SK-N-SH treated with all-trans-retinoic acid at 6 μM for 48 hours (cell line): ENCODE measurements at regions not wholly inside any gene's neighbourhood (a gene's known extent, or its start where the extent isn't known, plus 50 kb on each side); places are given as distances from the start of the nearest gene placed in this dataset.
"Not testable (repeated sequence)": the region's sequence is repeated elsewhere in the genome, so short reads cannot be mapped to it uniquely, and the experiment has no call there.

Source experiments
- ATAC-seq: fragments of 200-7000 bp; cut with Tn5 transposase; 3 replicates; pipeline ENCODE4 v1.9.1; 2020; ENCODE audit warnings: mild to moderate bottlenecking, moderate library complexity
- ARNTL ChIP-seq: fragments of 450-650 bp; formaldehyde crosslinking; IDR thresholded peaks from 2 replicates; pipeline ENCODE4 v1.5.0; 2020; ENCODE audit warnings: low read depth, mild to moderate bottlenecking, moderate library complexity, borderline replicate concordance
- BACH2 ChIP-seq: fragments of 250-450 bp; sonication (Bioruptor Pico); IDR thresholded peaks from 2 replicates; pipeline ENCODE4 v1.9.0; 2021; ENCODE audit warnings: mild to moderate bottlenecking, borderline replicate concordance
- CREB5 ChIP-seq: fragments of 250-450 bp; sonication (Bioruptor Pico); IDR thresholded peaks from 2 replicates; pipeline ENCODE4 v1.5.1; 2020; ENCODE audit warnings: low read depth, mild to moderate bottlenecking, moderate library complexity
- CSDC2 ChIP-seq: fragments of 250-450 bp; sonication (Bioruptor Pico); IDR thresholded peaks from 2 replicates; pipeline ENCODE4 v1.5.0; 2020; ENCODE audit warnings: mild to moderate bottlenecking, moderate library complexity
- CSRNP3 ChIP-seq: fragments of 250-450 bp; sonication (Bioruptor Pico); IDR thresholded peaks from 2 replicates; pipeline ENCODE4 v1.5.1; 2021; ENCODE audit warnings: mild to moderate bottlenecking, moderate library complexity
- ESRRG ChIP-seq: fragments of 250-450 bp; sonication (Bioruptor Pico); IDR thresholded peaks from 2 replicates; pipeline ENCODE4 v1.6.1; 2021; ENCODE audit warnings: mild to moderate bottlenecking
- GLIS3 ChIP-seq: fragments of 250-450 bp; sonication (Bioruptor Pico); IDR thresholded peaks from 2 replicates; pipeline ENCODE4 v1.5.0; 2020; ENCODE audit warnings: mild to moderate bottlenecking, moderate library complexity
- ISL1 ChIP-seq: fragments of 250-450 bp; sonication (Bioruptor Pico); IDR thresholded peaks from 2 replicates; pipeline ENCODE4 v2.1.2; 2022; ENCODE audit warnings: mild to moderate bottlenecking, moderate library complexity
- OSR1 ChIP-seq: fragments of 250-450 bp; sonication (Bioruptor Pico); IDR thresholded peaks from 2 replicates; pipeline ENCODE4 v1.8.0; 2022; ENCODE audit warnings: moderate library complexity, mild to moderate bottlenecking, inconsistent platforms
- PATZ1 ChIP-seq: fragments of 250-450 bp; sonication (Bioruptor Pico); IDR thresholded peaks from 2 replicates; pipeline ENCODE4 v1.8.0; 2020; ENCODE audit warnings: mild to moderate bottlenecking, moderate library complexity, borderline replicate concordance
- POU6F1 ChIP-seq: fragments of 250-450 bp; sonication (Bioruptor Pico); IDR thresholded peaks from 2 replicates; pipeline ENCODE4 v1.8.0; 2021; ENCODE audit warnings: low read depth, mild to moderate bottlenecking, moderate library complexity, borderline replicate concordance
- PPARA ChIP-seq: fragments of 250-450 bp; sonication (Bioruptor Pico); IDR thresholded peaks from 2 replicates; pipeline ENCODE4 v1.5.0; 2020; ENCODE audit warnings: mild to moderate bottlenecking, borderline replicate concordance
- RARB ChIP-seq: fragments of 250-450 bp; sonication (Bioruptor Pico); IDR thresholded peaks from 2 replicates; pipeline ENCODE4 v1.8.0; 2021; ENCODE audit warnings: mild to moderate bottlenecking, moderate library complexity
- SNAI2 ChIP-seq: fragments of 250-450 bp; sonication (Bioruptor Pico); IDR thresholded peaks from 2 replicates; pipeline ENCODE4 v1.5.0; 2020; ENCODE audit warnings: mild to moderate bottlenecking, moderate library complexity
- TOX ChIP-seq: fragments of 250-450 bp; sonication (Bioruptor Pico); IDR thresholded peaks from 2 replicates; pipeline ENCODE4 v1.8.0; 2021; ENCODE audit warnings: mild to moderate bottlenecking, moderate library complexity, borderline replicate concordance
- TSHZ2 ChIP-seq: fragments of 250-450 bp; sonication (Bioruptor Pico); IDR thresholded peaks from 2 replicates; pipeline ENCODE4 v1.5.0; 2020; ENCODE audit warnings: mild to moderate bottlenecking, moderate library complexity
- ZC3H10 ChIP-seq: fragments of 250-450 bp; sonication (Bioruptor Pico); IDR thresholded peaks from 2 replicates; pipeline ENCODE4 v1.5.1; 2021; ENCODE audit warnings: mild to moderate bottlenecking, moderate library complexity
- ZFP3 ChIP-seq: fragments of 250-450 bp; sonication (Bioruptor Pico); IDR thresholded peaks from 2 replicates; pipeline ENCODE4 v1.5.0; 2020; ENCODE audit warnings: mild to moderate bottlenecking, moderate library complexity
- ZFP30 ChIP-seq: fragments of 450-650 bp; formaldehyde crosslinking; IDR thresholded peaks from 2 replicates; pipeline ENCODE4 v1.5.0; 2022; ENCODE audit warnings: mild to moderate bottlenecking, moderate library complexity
- ZNF565 ChIP-seq: fragments of 450-650 bp; formaldehyde crosslinking; conservative IDR thresholded peaks from 2 replicates; pipeline ENCODE4 v1.5.0; 2020; ENCODE audit warnings: low read depth, mild to moderate bottlenecking, moderate library complexity
- ZNF70 ChIP-seq: fragments of 450-650 bp; formaldehyde crosslinking; IDR thresholded peaks from 2 replicates; pipeline ENCODE4 v1.5.0; 2020; ENCODE audit warnings: mild to moderate bottlenecking, moderate library complexity
- ZNF8 ChIP-seq: fragments of 450-650 bp; formaldehyde crosslinking; IDR thresholded peaks from 2 replicates; pipeline ENCODE4 v1.5.0; 2020; ENCODE audit warnings: mild to moderate bottlenecking, moderate library complexity

- no peak for TF ChIP-seq ZNF565 (CRISPR knock-in tag)
- no peak for TF ChIP-seq ZFP30
- TF ChIP-seq ESRRG (CRISPR knock-in tag), result no peak
- TF ChIP-seq GLIS3 (CRISPR knock-in tag), result no peak
- TF ChIP-seq ZNF8, result no peak
- TF ChIP-seq OSR1 (CRISPR knock-in tag), result no peak
- no peak for TF ChIP-seq ZC3H10
- TF ChIP-seq TOX (CRISPR knock-in tag), result no peak
- TF ChIP-seq CSDC2 (CRISPR knock-in tag), result no peak
- no peak for TF ChIP-seq ISL1
- no peak for TF ChIP-seq PATZ1
- ATAC-seq, result no peak
Measured at GRCh38 chr7:17415955-17416354, 117.5 kb downstream of the AHR start.

- not testable (repeated sequence) for ATAC-seq
Measured at GRCh38 chr7:17420308-17421015, 122.0 kb downstream of the AHR start.

- TF ChIP-seq ZFP3, result no peak
- TF ChIP-seq CREB5 (CRISPR knock-in tag), result no peak
- TF ChIP-seq ZFP30, result no peak
- no peak for TF ChIP-seq BACH2 (CRISPR knock-in tag)
- TF ChIP-seq POU6F1 (CRISPR knock-in tag), result no peak
- TF ChIP-seq PATZ1, result no peak
- no peak for TF ChIP-seq RARB (CRISPR knock-in tag)
- TF ChIP-seq ZNF8, result no peak
- TF ChIP-seq SNAI2 (CRISPR knock-in tag), result no peak
- TF ChIP-seq ZNF565 (CRISPR knock-in tag), result no peak
- no peak for TF ChIP-seq GLIS3 (CRISPR knock-in tag)
- no peak for TF ChIP-seq ARNTL (CRISPR knock-in tag)
- no peak for TF ChIP-seq TSHZ2 (CRISPR knock-in tag)
- TF ChIP-seq CSRNP3 (CRISPR knock-in tag), result no peak
- TF ChIP-seq CSDC2 (CRISPR knock-in tag), result no peak
- no peak for TF ChIP-seq PPARA (CRISPR knock-in tag)
- TF ChIP-seq TOX (CRISPR knock-in tag), result no peak
- no peak for TF ChIP-seq ZNF70 (CRISPR knock-in tag)
- ATAC-seq, result no peak
Measured at GRCh38 chr7:17421941-17422340, 123.5 kb downstream of the AHR start.
